ENCODE measurements at regions not wholly inside any gene's neighbourhood (a gene's known extent, or its start where the extent isn't known, plus 50 kb on each side); places are given as distances from the start of the nearest gene placed in this dataset.

DNA sequence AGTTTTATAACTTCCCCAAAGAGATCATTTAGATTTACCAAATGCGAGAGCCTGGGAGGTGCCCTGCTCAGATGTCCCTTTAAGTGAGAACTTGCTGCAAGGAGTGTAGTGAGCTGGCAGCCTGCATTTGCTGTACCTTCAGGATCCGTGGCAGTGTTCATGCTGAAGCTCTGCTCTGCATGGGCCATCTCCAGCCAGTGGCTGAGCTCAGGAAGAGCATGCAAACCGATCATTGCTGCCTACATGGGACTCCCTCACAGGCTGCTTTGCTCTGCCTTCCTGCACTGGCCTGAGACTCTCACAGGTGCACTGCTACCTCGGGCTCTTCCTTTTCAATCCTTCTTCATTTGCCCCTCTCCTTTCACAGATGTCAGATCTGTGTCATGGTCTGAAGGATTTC is 152.0 kb upstream of the SFRP2 start:
- H3K18ac ChIP-seq (ENCODE audit: insufficient read length, low read depth, low read length): peak overlapping the region; percentile 63
- H3K4ac ChIP-seq (ENCODE audit: low read depth, low read length): no peak overlapping the region
- H3K79me1 ChIP-seq (ENCODE audit: insufficient read depth, low read depth, low read length, poor library complexity, severe bottlenecking): no peaks in the 10 kb centered on the region
- H2BK20ac ChIP-seq (ENCODE audit: low read depth, low read length, poor library complexity, severe bottlenecking): no peak overlapping the region
- H3K4me2 ChIP-seq (ENCODE audit: insufficient read depth, insufficient read length, low read length): no peak overlapping the region
- H4K8ac ChIP-seq (replicated peaks; ENCODE audit: insufficient read length, low read depth, low read length): no peak overlapping the region
- H3K9ac ChIP-seq (ENCODE audit: extremely low read depth, insufficient read length, low read length): no peak overlapping the region
- no peak overlapping the region for H3K27ac Mint-ChIP-seq
- H2AK5ac ChIP-seq (ENCODE audit: insufficient read length, low read length): no peak overlapping the region
- no peak overlapping the region for H2BK5ac ChIP-seq (ENCODE audit: insufficient read length, low read length)
- no peaks in the 10 kb centered on the region for H3K27me3 Mint-ChIP-seq (ENCODE audit: low read depth)
- H3K79me2 ChIP-seq (ENCODE audit: insufficient read depth, low read length): no peaks in the 10 kb centered on the region
- no peaks in the 10 kb centered on the region for H3K4me1 Mint-ChIP-seq
- no peaks in the 10 kb centered on the region for H3K27me3 ChIP-seq (ENCODE audit: insufficient read depth, low read length)
- H3K27ac ChIP-seq (ENCODE audit: insufficient read length, low read depth, low read length): no peak overlapping the region
- H3K4me1 ChIP-seq (ENCODE audit: insufficient read depth, low read length): no peaks in the 10 kb centered on the region
- no peak overlapping the region for H3K56ac ChIP-seq (ENCODE audit: insufficient read length, low read depth, low read length)
- no peak overlapping the region for H3T11ph ChIP-seq (ENCODE audit: low read length)
- peaks cover 0 to 9% (median 0%) of the 10 kb centered on the region in 3 experiments; a peak in 3 of 7 replicates for H3K36me3 Mint-ChIP-seq (ENCODE audit: insufficient read depth in 1 of 3, low read depth in 3 of 3)
- H2AFZ ChIP-seq (ENCODE audit: low read length): no peak overlapping the region
- no peaks in the 10 kb centered on the region for H3K9me3 ChIP-seq (ENCODE audit: control insufficient read depth, low read depth, low read length)
- TF ChIP-seq CTCF (conservative IDR thresholded peaks at IDR 0.05): no peak
- peaks cover 4 to 7% of the 10 kb centered on the region in 2 experiments; a peak in 4 of 5 replicates for H3K9me3 Mint-ChIP-seq
- no peak overlapping the region for H2BK120ac ChIP-seq (ENCODE audit: low read depth, low read length, poor library complexity, severe bottlenecking)
- H3K23me2 ChIP-seq (ENCODE audit: insufficient read length, low read depth, low read length, poor library complexity, severe bottlenecking): no peaks in the 10 kb centered on the region
- WGBS (ENCODE audit: extremely low coverage, insufficient read length, low lambda C conversion rate): no CpG with 5 or more reads among the region's 4 CpGs
- H4K91ac ChIP-seq (ENCODE audit: insufficient read length, low read depth, low read length): no peak overlapping the region
- DNase-seq: peak; percentile 37
- H3K4me3 Mint-ChIP-seq: no peak overlapping the region
- H2BK15ac ChIP-seq (ENCODE audit: low read depth, low read length): no peak overlapping the region
- H2BK12ac ChIP-seq (ENCODE audit: insufficient read length, low read depth, low read length): no peak overlapping the region
- no peaks in the 10 kb centered on the region for H4K20me1 ChIP-seq (ENCODE audit: control insufficient read depth, insufficient read depth, insufficient read length)
- H4K5ac ChIP-seq (ENCODE audit: insufficient read length, low read depth, low read length): no peak overlapping the region
- H3K23ac ChIP-seq (ENCODE audit: insufficient read length, low read depth, low read length): no peak overlapping the region
- H3K14ac ChIP-seq (ENCODE audit: insufficient read depth, low read length): no peak overlapping the region

Measured in H9 (cell line).